PFSK-1 (cell line): ENCODE measurements at regions not wholly inside any gene's neighbourhood (a gene's known extent, or its start where the extent isn't known, plus 50 kb on each side); places are given as distances from the start of the nearest gene placed in this dataset.

Experiments used
- FOXP2 ChIP-seq: optimal IDR thresholded peaks from 2 replicates; pipeline ENCODE3; 2011; ENCODE audit warnings: borderline replicate concordance, control low read depth, inconsistent platforms; ENCODE audit not compliant: insufficient read depth; ENCODE audit errors: extremely low read length, extremely low read depth
- POLR2AphosphoS5 ChIP-seq: IDR thresholded peaks from 2 replicates; pipeline ENCODE4 v1.6.1; 2012; ENCODE audit warnings: low read depth, mild to moderate bottlenecking, control low read depth, low read length, moderate library complexity
- REST ChIP-seq, 2 experiments: IDR thresholded peaks; 2 replicates each; pipeline versions ENCODE4 v1.6.1 to v1.8.0; 2011 to 2012; ENCODE audit warnings: low read depth in 2 of 2, low read length in 2 of 2, control low read depth in 1 of 2, inconsistent platforms in 1 of 2, mild to moderate bottlenecking in 1 of 2, moderate library complexity in 1 of 2; ENCODE audit not compliant: insufficient read depth in 1 of 2
- SIN3A ChIP-seq: IDR thresholded peaks from 2 replicates; pipeline ENCODE4 v1.6.1; 2012; ENCODE audit warnings: mild to moderate bottlenecking, low read length, moderate library complexity, borderline replicate concordance; ENCODE audit not compliant: insufficient read depth
- TAF1 ChIP-seq: IDR thresholded peaks from 2 replicates; pipeline ENCODE4 v1.6.1; 2012; ENCODE audit warnings: low read length, control low read depth, borderline replicate concordance; ENCODE audit not compliant: insufficient read depth

GRCh38 chr6:154583546-154584188 lies 73.2 kb upstream of the CNKSR3 start:
- TF ChIP-seq REST (IDR thresholded peaks at IDR 0.05; ENCODE audit: insufficient read depth in 1 of 2, low read depth in 2 of 2, low read length in 2 of 2) (no peak), POLR2AphosphoS5 (no peak), FOXP2 (no peak), TAF1 (no peak), SIN3A (no peak)
